ENCODE measurements at regions not wholly inside any gene's neighbourhood (a gene's known extent, or its start where the extent isn't known, plus 50 kb on each side); places are given as distances from the start of the nearest gene placed in this dataset.
"Not testable (repeated sequence)": the region's sequence is repeated elsewhere in the genome, so short reads cannot be mapped to it uniquely, and the experiment has no call there.

- ATAC-seq: not testable (repeated sequence)
These were observed 732.7 kb upstream of the DEFB115 start for GRCh38 chr20:30524761-30525160.

DNA sequence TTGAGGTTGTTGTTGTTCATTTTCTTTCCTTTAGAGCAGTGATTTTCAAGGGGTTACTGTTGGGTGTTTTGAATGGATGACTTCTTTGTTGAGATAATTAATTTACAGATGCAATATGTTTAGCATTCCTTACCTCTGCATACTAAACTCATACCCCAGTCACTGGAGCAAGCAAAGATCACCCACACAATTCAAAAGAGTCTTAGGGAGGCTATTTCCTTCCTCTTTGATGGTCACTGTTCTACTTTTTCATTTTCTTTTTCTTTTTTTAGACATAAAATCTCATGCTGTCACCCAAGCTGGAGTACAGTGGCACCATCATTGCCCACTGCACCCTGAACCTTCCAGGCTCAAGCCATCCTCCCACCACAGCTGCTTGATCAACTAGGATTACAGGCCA lies 723.8 kb upstream of the DEFB115 start:
- ATAC-seq: not testable (repeated sequence)

- ATAC-seq: peak; percentile 99
These were observed 720.0 kb upstream of the DEFB115 start for GRCh38 chr20:30537459-30537858.

GRCh38 chr20:30540330-30541069 lies 717.0 kb upstream of the DEFB115 start:
- ATAC-seq: not testable (repeated sequence)

GRCh38 chr20:30551236-30551635 lies 706.2 kb upstream of the DEFB115 start:
- not testable (repeated sequence) for ATAC-seq

DNA sequence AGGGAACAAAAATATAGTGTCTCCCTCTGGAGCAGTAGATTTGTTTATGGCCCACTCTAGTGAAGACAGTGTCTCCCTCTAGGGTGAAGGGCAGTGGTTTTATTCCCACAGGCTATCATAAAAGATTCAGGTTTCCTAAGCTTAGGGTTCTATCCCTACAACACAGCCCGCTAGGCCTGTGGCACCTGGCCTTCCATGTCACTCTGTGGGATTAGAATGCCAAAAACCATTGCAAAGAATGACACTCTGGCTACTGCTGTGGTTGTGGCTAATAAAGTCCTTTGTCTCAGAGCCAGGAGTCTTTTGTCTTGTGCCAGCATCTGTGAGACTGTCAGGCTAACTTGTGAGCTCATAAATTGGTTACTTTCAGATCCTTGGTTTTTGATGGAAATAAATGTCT lies 700.7 kb upstream of the DEFB115 start:
- ATAC-seq: not testable (repeated sequence)

DNA sequence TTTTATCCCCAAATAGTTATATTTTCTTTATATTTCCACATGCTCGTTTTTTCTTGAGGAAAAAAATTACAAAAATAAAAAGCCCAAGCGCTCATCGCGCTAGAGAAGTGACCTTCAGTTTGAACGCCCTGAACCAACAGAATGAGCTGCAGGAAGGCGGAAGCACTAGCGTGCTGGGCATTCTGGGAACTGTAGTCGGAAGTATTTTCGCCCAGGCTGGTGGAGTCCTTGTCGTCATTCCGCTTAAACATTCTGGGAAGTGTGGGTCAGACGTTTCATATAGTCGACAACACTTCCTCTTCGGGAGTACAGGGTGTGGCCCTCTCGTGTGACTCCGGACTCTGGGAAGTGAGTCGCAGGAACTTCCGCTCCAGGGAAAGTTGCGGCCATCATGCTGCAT lies 692.4 kb upstream of the DEFB115 start:
- ATAC-seq: not testable (repeated sequence)

DNA sequence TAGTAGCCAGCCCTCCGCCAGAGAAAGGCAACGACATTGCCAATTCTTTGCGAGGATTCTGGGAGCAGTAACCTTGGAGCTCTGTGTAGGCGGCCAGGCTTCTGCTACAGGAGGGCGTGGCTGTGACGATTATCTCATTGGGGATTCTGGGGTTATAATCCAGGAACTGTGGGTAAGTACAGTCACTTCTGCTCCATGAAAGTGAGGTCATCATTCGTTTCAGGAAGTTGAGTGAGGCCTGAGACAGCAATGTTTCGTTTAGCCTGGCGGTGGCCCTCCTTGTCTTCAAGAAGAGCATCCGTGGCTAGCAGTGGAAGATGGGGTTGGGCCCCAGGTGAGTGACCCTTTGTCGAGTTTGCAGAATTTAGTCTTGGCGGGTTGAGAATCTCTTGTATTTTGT lies 687.6 kb upstream of the DEFB115 start:
- ATAC-seq: not testable (repeated sequence)

GRCh38 chr20:30570622-30571021 lies 686.8 kb upstream of the DEFB115 start:
- ATAC-seq: not testable (repeated sequence)

GRCh38 chr20:30574337-30574736 lies 683.1 kb upstream of the DEFB115 start:
- not testable (repeated sequence) for ATAC-seq

- peak; percentile 23 for ATAC-seq
These were observed 678.4 kb upstream of the DEFB115 start for GRCh38 chr20:30579069-30579468.

GRCh38 chr20:30579824-30580438 lies 677.5 kb upstream of the DEFB115 start:
- TF ChIP-seq ZFP3 (CRISPR knock-in tag; IDR thresholded peaks at IDR 0.05): peak; percentile 59; the same call in 1 of the 2 replicates
- peak; percentile 99 for ATAC-seq

GRCh38 chr20:30581839-30582238 lies 675.6 kb upstream of the DEFB115 start:
- not testable (repeated sequence) for ATAC-seq

DNA sequence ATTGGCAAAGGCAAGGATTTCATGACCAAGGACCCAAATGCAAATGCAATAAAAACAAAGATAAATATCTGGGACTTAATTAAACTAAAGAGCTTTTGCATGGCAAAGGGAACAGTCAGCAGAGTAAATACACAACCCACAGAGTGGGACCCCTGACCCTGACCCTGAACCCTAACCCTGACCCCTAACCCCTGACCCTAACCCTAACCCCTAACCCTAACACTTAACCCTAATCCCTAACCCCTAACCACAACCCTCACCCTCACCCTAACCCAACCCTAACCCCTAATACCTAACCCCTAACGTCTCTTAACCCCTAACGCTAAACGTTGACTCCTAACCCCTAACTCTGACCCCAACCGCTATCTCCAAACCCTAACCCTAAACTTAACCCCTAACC lies 673.1 kb upstream of the DEFB115 start:
- ATAC-seq: not testable (repeated sequence)

DNA sequence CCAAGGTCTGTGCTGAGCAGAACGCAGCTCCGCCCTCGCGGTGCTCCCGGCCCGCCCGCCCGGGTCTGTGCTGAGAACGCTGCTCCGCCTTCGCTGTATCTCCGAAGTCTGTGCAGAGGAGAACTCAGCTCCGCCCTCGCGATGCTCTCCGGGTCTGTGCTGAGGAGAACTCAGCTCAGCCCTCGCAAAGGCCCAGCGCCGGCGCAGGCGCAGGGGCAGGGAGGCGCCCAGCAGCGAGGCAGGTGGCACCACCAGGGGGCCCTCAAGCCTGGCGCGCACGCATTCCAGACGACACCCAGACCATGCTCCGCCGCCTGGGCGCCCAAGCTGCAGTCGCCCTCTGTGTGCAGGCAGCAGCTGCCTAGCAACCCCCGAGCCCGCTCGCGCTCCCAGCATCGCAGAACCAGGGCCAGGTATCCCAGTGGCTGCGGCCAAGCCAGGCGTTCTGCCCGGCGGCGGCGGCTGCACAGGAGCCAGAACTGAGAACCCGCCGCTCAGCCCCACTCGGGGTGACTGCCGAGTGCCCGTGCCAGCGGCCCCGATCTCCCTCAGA lies 672.1 kb upstream of the DEFB115 start:
- peak; percentile 100 for ATAC-seq

DNA sequence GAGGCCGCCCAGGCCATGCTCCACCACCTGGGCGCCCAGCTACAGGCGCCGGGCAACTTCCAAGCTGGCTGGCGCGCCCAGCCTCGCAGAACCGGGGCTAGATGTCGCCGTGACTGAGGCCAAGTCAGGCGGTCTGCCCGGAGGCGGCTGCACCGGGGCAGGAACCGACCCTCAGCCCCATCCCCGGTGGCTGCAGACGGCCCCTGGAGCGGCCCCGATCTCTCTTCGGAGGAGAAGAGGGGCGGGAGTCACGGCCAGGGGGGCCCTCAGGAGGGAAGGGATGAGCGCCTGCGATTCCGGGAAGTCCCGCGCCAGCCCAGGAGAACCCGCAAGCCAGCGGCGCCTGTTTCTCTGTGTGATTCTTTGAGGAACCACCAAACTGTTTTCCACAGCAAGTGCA lies 671.3 kb upstream of the DEFB115 start:
- not testable (repeated sequence) for ATAC-seq

- no peak for TF ChIP-seq ZFP30 (CRISPR knock-in tag; IDR thresholded peaks at IDR 0.05)
- no peak for TF ChIP-seq BACH2 (CRISPR knock-in tag; IDR thresholded peaks at IDR 0.05; ENCODE audit: borderline replicate concordance)
- no peak for TF ChIP-seq RARB (CRISPR knock-in tag; IDR thresholded peaks at IDR 0.05)
- no peak for TF ChIP-seq ISL1 (CRISPR knock-in tag; IDR thresholded peaks at IDR 0.05)
- no peak for TF ChIP-seq TSHZ2 (CRISPR knock-in tag; IDR thresholded peaks at IDR 0.05)
- no peak for TF ChIP-seq TOX (CRISPR knock-in tag; IDR thresholded peaks at IDR 0.05; ENCODE audit: borderline replicate concordance)
- TF ChIP-seq, protein P1, sequence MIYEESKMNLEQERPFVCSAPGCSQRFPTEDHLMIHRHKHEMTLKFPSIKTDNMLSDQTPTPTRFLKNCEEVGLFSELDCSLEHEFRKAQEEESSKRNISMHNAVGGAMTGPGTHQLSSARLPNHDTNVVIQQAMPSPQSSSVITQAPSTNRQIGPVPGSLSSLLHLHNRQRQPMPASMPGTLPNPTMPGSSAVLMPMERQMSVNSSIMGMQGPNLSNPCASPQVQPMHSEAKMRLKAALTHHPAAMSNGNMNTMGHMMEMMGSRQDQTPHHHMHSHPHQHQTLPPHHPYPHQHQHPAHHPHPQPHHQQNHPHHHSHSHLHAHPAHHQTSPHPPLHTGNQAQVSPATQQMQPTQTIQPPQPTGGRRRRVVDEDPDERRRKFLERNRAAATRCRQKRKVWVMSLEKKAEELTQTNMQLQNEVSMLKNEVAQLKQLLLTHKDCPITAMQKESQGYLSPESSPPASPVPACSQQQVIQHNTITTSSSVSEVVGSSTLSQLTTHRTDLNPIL (CRISPR knock-in tag; IDR thresholded peaks at IDR 0.05; ENCODE audit: low read depth): no peak
- no peak for ATAC-seq
These were observed 663.9 kb upstream of the DEFB115 start for GRCh38 chr20:30593572-30593971.
